Uterus (tissue), 3 donors: ENCODE measurements at regions not wholly inside any gene's neighbourhood (a gene's known extent, or its start where the extent isn't known, plus 50 kb on each side); places are given as distances from the start of the nearest gene placed in this dataset.

Experiments used
- DNase-seq, 2 donors: peaks; one replicate each; pipeline ENCODE4 v3.0.0-alpha.2; 2019 to 2020
- H3K27ac ChIP-seq, 2 donors: fragments of 200-600 bp; sonication (generic); 1 replicate in 1 of 2; 2 replicates in 1 of 2; pipeline ENCODE4 v1.5.1; 2016 to 2018
- H3K27me3 ChIP-seq, 2 donors: fragments of 200-600 bp; sonication (generic); one replicate each; pipeline ENCODE4 v1.5.1; 2018 to 2019; ENCODE audit warnings: control low read depth in 1 of 2
- H3K36me3 ChIP-seq, 2 donors: fragments of 200-600 bp; sonication (generic); one replicate each; pipeline ENCODE4 v1.5.1; 2019; ENCODE audit warnings: control low read depth in 1 of 2
- H3K4me1 ChIP-seq, 2 donors: fragments of 200-600 bp; sonication (generic); one replicate each; pipeline ENCODE4 v1.5.1; 2018 to 2019; ENCODE audit warnings: control low read depth in 1 of 2
- H3K4me3 ChIP-seq, 2 donors: fragments of 200-600 bp; sonication (generic); 1 replicate in 1 of 2; 2 replicates in 1 of 2; pipeline ENCODE4 v1.5.1; 2018 to 2019; ENCODE audit warnings: mild to moderate bottlenecking in 1 of 2
- H3K9me3 ChIP-seq, 2 donors: fragments of 200-600 bp; sonication (generic); one replicate each; pipeline ENCODE4 v1.5.1; 2019; ENCODE audit warnings: control low read depth in 1 of 2
- CTCF ChIP-seq, 4 experiments: fragments of 200-600 bp in 2 of 4; fragments of 450-650 bp in 2 of 4; sonication (generic) in 2 of 4; IDR thresholded peaks; one replicate each; pipeline ENCODE4 v1.5.1; 2016 to 2019; ENCODE audit warnings: antibody characterized with exemption in 4 of 4, mild to moderate bottlenecking in 2 of 4, moderate library complexity in 1 of 4
- POLR2A ChIP-seq, 2 donors: fragments of 450-650 bp; IDR thresholded peaks; one replicate each; pipeline ENCODE4 v1.6.1; 2016; ENCODE audit warnings: antibody characterized with exemption in 2 of 2, mild to moderate bottlenecking in 1 of 2, moderate library complexity in 1 of 2
- intact Hi-C: fragments of 100-400 bp; cut with DNase I; formaldehyde crosslinking; loops from one replicate; pipeline ENCODE4 v1.15.1; 2023; ENCODE audit warnings: low total_unique reads
- donor health status: DM: yes; HTN: yes; CAD: no.

- DNase-seq = no peak
- intact Hi-C loops = no loop called here
- no peaks in the 10 kb centered on the region for H3K9me3 ChIP-seq
- H3K27me3 ChIP-seq = no peaks in the 10 kb centered on the region
- no peaks in the 10 kb centered on the region for H3K36me3 ChIP-seq
- no peaks in the 10 kb centered on the region for H3K4me1 ChIP-seq
- no peak overlapping the region for H3K4me3 ChIP-seq
- H3K27ac ChIP-seq = peak overlapping the region; percentile 16 to 53
- TF ChIP-seq POLR2A (IDR thresholded peaks at IDR 0.05) = no peak
- no peak for TF ChIP-seq CTCF (IDR thresholded peaks at IDR 0.05)
Observed at GRCh38 chr9:110027671-110028081, 180.3 kb downstream of the C9orf152 start.

DNA sequence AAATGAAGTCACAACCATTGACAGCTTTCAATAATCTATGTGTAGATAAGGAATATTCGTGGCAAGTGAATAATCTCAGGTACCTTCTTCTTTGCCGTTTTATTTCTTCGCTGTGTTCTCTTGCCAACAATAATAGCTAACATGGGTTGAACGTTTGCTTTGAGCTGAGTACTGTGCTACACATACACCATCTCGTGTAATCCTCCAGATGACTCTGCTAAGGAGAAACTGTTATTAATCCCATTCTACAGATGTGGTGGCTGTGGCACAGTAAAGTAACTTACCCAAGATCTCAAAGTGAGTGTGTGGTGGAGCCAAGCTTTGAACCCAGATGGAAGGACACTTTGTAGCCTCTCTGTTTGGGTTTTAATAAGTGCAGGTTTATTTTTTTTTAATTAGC is 179.7 kb downstream of the C9orf152 start:
- Histone ChIP-seq H3K4me1 (no peaks in the 10 kb centered on the region), H3K27me3 (no peaks in the 10 kb centered on the region), H3K9me3 (no peaks in the 10 kb centered on the region), H3K4me3 (no peak overlapping the region), H3K36me3 (no peaks in the 10 kb centered on the region), H3K27ac (peak overlapping the region in 1 of 2 donors; percentile 53)
- TF ChIP-seq POLR2A (IDR thresholded peaks at IDR 0.05) = no peak
- no peak for TF ChIP-seq CTCF (IDR thresholded peaks at IDR 0.05)
- DNase-seq = no peak
- intact Hi-C loops = no loop called here

DNA sequence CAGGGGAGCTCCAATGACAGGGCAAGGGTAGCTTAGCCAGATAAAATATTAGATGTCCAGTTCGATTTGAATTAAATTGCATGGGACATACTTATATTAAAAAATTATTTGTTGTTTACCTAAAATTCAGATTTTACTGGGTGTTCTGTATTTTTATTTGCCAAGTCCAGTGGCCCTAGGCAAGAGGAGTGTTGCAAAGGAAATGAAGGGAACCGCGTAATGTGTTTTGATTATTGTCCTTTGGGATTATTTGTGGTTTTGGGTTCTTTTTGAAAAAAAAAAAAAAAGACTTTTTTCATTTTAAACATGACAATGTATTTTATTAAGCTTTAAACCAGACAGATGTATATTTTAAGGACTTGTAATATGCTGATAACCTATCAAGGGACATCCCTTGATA is 179.3 kb downstream of the C9orf152 start:
- Histone ChIP-seq H3K4me3 (no peak overlapping the region), H3K27ac (peak overlapping the region; percentile 14 to 15)
- intact Hi-C loops = no loop called here

DNA sequence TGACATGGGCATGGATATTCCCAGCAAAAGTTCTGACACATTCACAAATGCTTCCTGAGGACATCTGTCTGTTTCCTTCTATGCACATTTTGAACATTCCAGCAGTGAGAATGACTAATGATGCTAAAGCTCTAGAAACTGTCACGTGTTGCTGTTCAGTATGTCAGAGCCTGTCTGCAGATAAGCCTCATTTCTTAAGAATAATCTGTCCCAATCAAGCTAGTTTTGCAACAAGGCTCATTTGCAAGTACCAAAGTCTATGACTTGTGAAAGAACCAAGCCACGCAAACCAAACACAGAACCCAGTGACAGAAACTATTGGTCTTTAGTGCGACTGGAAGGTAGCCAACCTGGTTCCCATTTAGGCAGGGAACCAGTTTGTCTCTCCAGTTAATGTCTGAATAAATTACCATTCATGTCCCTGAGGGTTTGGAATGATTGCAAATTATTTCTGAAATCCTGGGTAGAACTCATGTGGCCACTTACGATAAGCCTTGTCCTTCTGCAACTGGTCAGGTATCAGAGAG is 178.5 kb downstream of the C9orf152 start:
- Histone ChIP-seq H3K4me1 (no peaks in the 10 kb centered on the region), H3K4me3 (no peak overlapping the region), H3K27ac (peak overlapping the region; percentile 14 to 15), H3K36me3 (no peaks in the 10 kb centered on the region), H3K27me3 (no peaks in the 10 kb centered on the region), H3K9me3 (no peaks in the 10 kb centered on the region)
- intact Hi-C loops = no loop called here
- no peak for TF ChIP-seq POLR2A (IDR thresholded peaks at IDR 0.05)
- TF ChIP-seq CTCF (IDR thresholded peaks at IDR 0.05) = no peak
- DNase-seq = peak in 1 of 2 donors; percentile 37

More for the DNA sequence above, 179.3 kb downstream of the C9orf152 start:
- Histone ChIP-seq H3K27me3 (no peaks in the 10 kb centered on the region), H3K36me3 (no peaks in the 10 kb centered on the region), H3K9me3 (no peaks in the 10 kb centered on the region), H3K4me1 (no peaks in the 10 kb centered on the region)
- DNase-seq = no peak
- TF ChIP-seq CTCF (IDR thresholded peaks at IDR 0.05) = no peak
- no peak for TF ChIP-seq POLR2A (IDR thresholded peaks at IDR 0.05)

DNA sequence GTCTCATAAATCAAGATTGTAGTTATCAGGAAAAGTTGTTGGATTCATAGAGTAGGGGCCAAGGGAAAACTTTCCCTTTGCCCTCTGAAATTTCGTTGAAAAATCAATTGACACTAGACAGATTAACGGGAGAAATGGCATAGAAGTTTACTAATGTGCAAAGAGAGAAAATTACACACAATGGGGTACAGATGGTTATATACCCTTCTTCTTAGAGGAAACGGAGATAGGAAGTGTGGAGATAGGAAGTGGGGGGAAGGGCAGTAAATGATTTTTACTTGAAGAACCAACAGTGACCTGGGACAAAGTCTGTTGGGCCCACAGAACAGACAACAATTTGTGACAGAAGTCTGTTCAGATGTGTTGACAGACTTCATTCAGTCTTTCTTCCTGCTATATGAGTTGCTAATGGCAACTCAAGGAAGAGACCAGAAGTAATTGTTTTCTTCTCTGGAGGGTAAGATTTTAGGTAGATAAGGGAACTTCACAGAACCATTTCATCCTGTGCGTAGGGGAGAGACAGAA is 177.9 kb downstream of the C9orf152 start:
- no peaks in the 10 kb centered on the region for H3K4me1 ChIP-seq
- no peak for DNase-seq
- H3K9me3 ChIP-seq = no peaks in the 10 kb centered on the region
- peak overlapping the region in 1 of 2 donors; percentile 0 for H3K27ac ChIP-seq
- no peaks in the 10 kb centered on the region for H3K27me3 ChIP-seq
- H3K4me3 ChIP-seq = no peak overlapping the region
- intact Hi-C loops = no loop called here
- TF ChIP-seq CTCF (IDR thresholded peaks at IDR 0.05) = no peak
- no peak for TF ChIP-seq POLR2A (IDR thresholded peaks at IDR 0.05)
- no peaks in the 10 kb centered on the region for H3K36me3 ChIP-seq
